ENCODE measurements at regions not wholly inside any gene's neighbourhood (a gene's known extent, or its start where the extent isn't known, plus 50 kb on each side); places are given as distances from the start of the nearest gene placed in this dataset.

- no peaks in the 10 kb centered on the region for H3K9me2 ChIP-seq (ENCODE audit: insufficient read depth)
- H3K9me3 ChIP-seq (ENCODE audit: insufficient read depth, low read depth) = no peaks in the 10 kb centered on the region
- no TSS peak for BruUV-seq (replicated peaks)
- H3K36me3 ChIP-seq (ENCODE audit: low read depth) = no peaks in the 10 kb centered on the region
- TF ChIP-seq, protein P1, sequence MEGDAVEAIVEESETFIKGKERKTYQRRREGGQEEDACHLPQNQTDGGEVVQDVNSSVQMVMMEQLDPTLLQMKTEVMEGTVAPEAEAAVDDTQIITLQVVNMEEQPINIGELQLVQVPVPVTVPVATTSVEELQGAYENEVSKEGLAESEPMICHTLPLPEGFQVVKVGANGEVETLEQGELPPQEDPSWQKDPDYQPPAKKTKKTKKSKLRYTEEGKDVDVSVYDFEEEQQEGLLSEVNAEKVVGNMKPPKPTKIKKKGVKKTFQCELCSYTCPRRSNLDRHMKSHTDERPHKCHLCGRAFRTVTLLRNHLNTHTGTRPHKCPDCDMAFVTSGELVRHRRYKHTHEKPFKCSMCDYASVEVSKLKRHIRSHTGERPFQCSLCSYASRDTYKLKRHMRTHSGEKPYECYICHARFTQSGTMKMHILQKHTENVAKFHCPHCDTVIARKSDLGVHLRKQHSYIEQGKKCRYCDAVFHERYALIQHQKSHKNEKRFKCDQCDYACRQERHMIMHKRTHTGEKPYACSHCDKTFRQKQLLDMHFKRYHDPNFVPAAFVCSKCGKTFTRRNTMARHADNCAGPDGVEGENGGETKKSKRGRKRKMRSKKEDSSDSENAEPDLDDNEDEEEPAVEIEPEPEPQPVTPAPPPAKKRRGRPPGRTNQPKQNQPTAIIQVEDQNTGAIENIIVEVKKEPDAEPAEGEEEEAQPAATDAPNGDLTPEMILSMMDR (conservative IDR thresholded peaks at IDR 0.05) = no peak
- TF ChIP-seq EZH2 (IDR thresholded peaks at IDR 0.05; ENCODE audit: low read depth) = no peak
- H3K79me2 ChIP-seq (ENCODE audit: low read depth) = no peaks in the 10 kb centered on the region
- no peak overlapping the region for H3K27ac ChIP-seq
- CTCF ChIA-PET = no interaction called here
- H3K4me1 ChIP-seq (replicated peaks; ENCODE audit: insufficient read depth) = no peaks in the 10 kb centered on the region
- no peak overlapping the region for H2AFZ ChIP-seq
- no peaks in the 10 kb centered on the region for H3F3A ChIP-seq (ENCODE audit: insufficient read depth, low read depth)
- H3K4me2 ChIP-seq = no peak overlapping the region
- intact Hi-C loops (cut with micrococcal nuclease; ENCODE audit: unreplicated experiment) = no loop called here
- no peaks in the 10 kb centered on the region for H4K20me1 ChIP-seq (ENCODE audit: insufficient read depth)
- peaks cover 78% of the 10 kb centered on the region for H3K27me3 ChIP-seq (ENCODE audit: insufficient read depth, low read depth)
- no peak for DNase-seq
- H3K4me3 ChIP-seq = no peak overlapping the region
- POLR2A ChIA-PET (ENCODE audit: unreplicated experiment) = no interaction called here
Observed at GRCh38 chr11:134670961-134671370, 258.9 kb upstream of the B3GAT1 start.

GRCh38 chr11:134670247-134670782, 258.3 kb upstream of the B3GAT1 start:
- no peaks in the 10 kb centered on the region for H3K36me3 ChIP-seq (ENCODE audit: low read depth)
- BruUV-seq (replicated peaks) = no TSS peak
- H4K20me1 ChIP-seq (ENCODE audit: insufficient read depth) = no peaks in the 10 kb centered on the region
- H3K4me1 ChIP-seq (replicated peaks; ENCODE audit: insufficient read depth) = no peaks in the 10 kb centered on the region
- H3K79me2 ChIP-seq (ENCODE audit: low read depth) = no peaks in the 10 kb centered on the region
- no peaks in the 10 kb centered on the region for H3K9me3 ChIP-seq (ENCODE audit: insufficient read depth, low read depth)
- TF ChIP-seq, protein P1 (conservative IDR thresholded peaks at IDR 0.05) = no peak
- no peak for TF ChIP-seq EZH2 (IDR thresholded peaks at IDR 0.05; ENCODE audit: low read depth)
- intact Hi-C loops (cut with micrococcal nuclease; ENCODE audit: unreplicated experiment) = no loop called here
- DNase-seq = no peak
- no peak overlapping the region for H2AFZ ChIP-seq
- ChIA-PET POLR2A (ENCODE audit: unreplicated experiment) (no interaction called here), CTCF (no interaction called here)
- no peak overlapping the region for H3K4me2 ChIP-seq
- no peak overlapping the region for H3K27ac ChIP-seq
- H3K4me3 ChIP-seq = no peak overlapping the region
- H3F3A ChIP-seq (ENCODE audit: insufficient read depth, low read depth) = no peaks in the 10 kb centered on the region
- no peaks in the 10 kb centered on the region for H3K9me2 ChIP-seq (ENCODE audit: insufficient read depth)
- peaks cover 78% of the 10 kb centered on the region for H3K27me3 ChIP-seq (ENCODE audit: insufficient read depth, low read depth)

GRCh38 chr11:134669796-134670195, 257.8 kb upstream of the B3GAT1 start:
- no peaks in the 10 kb centered on the region for H3K9me3 ChIP-seq (ENCODE audit: insufficient read depth, low read depth)
- TF ChIP-seq, protein P1 (conservative IDR thresholded peaks at IDR 0.05) = no peak
- no peak for TF ChIP-seq EZH2 (IDR thresholded peaks at IDR 0.05; ENCODE audit: low read depth)
- BruUV-seq (replicated peaks) = no TSS peak
- POLR2A ChIA-PET (ENCODE audit: unreplicated experiment) = no interaction called here
- intact Hi-C loops (cut with micrococcal nuclease; ENCODE audit: unreplicated experiment) = no loop called here
- H4K20me1 ChIP-seq (ENCODE audit: insufficient read depth) = no peaks in the 10 kb centered on the region
- H3K79me2 ChIP-seq (ENCODE audit: low read depth) = no peaks in the 10 kb centered on the region
- H3K36me3 ChIP-seq (ENCODE audit: low read depth) = no peaks in the 10 kb centered on the region
- DNase-seq = no peak
- no peak overlapping the region for H2AFZ ChIP-seq
- H3F3A ChIP-seq (ENCODE audit: insufficient read depth, low read depth) = no peaks in the 10 kb centered on the region
- no peaks in the 10 kb centered on the region for H3K9me2 ChIP-seq (ENCODE audit: insufficient read depth)
- no peak overlapping the region for H3K27ac ChIP-seq
- no peak overlapping the region for H3K4me3 ChIP-seq
- CTCF ChIA-PET = no interaction called here
- peaks cover 79% of the 10 kb centered on the region for H3K27me3 ChIP-seq (ENCODE audit: insufficient read depth, low read depth)
- no peak overlapping the region for H3K4me2 ChIP-seq
- no peaks in the 10 kb centered on the region for H3K4me1 ChIP-seq (replicated peaks; ENCODE audit: insufficient read depth)
